ENCODE measurements at regions not wholly inside any gene's neighbourhood (a gene's known extent, or its start where the extent isn't known, plus 50 kb on each side); places are given as distances from the start of the nearest gene placed in this dataset.

- Histone ChIP-seq H3K4me3 (ENCODE audit: low read length) (no peak overlapping the region), H3K4me1 (ENCODE audit: control insufficient read depth, insufficient read depth, low read length) (no peaks in the 10 kb centered on the region), H3K36me3 (ENCODE audit: insufficient read depth, low read length) (no peaks in the 10 kb centered on the region), H3K4me2 (ENCODE audit: low read length) (no peak overlapping the region), H3K27me3 (ENCODE audit: control insufficient read depth, insufficient read depth, low read length) (peaks cover 12% of the 10 kb centered on the region), H3K9me3 (replicated peaks; ENCODE audit: low read length) (no peaks in the 10 kb centered on the region), H3K9ac (ENCODE audit: low read depth, low read length) (no peak overlapping the region)
Measured at GRCh38 chr21:41593051-41593759, 85.2 kb upstream of the TMPRSS2 start.

DNA sequence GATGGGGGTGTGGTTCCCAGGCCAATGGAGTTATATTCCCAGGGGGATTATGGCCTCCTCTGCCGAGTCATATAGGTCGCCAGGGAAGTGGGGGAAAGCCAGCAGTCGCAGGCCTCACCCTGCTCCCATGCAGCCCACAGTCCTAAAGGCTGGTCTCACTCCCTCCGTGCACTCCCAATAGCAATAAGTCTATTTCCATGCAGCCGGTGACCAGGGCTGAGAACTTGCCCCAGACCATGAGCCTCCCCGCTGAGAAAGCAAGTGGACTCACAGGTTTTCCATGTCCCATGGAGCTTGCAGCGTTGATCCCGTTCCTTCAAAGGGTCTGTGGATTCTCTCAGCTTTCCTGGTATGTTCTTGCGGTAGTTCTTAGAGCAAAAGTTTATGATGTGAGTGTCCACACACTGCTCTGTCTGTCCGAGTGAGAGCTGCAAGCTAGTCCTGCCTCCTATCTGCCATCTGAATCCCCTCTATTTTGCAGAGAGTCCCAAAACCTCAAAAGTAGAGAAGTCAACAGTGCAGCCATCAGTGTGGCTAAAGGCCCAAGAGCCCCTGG lies 81.7 kb upstream of the TMPRSS2 start:
- Histone ChIP-seq H3K9me3 (replicated peaks; ENCODE audit: low read length) (no peaks in the 10 kb centered on the region), H3K4me2 (ENCODE audit: low read length) (no peak overlapping the region), H3K27me3 (ENCODE audit: control insufficient read depth, insufficient read depth, low read length) (peaks cover 12% of the 10 kb centered on the region), H3K9ac (ENCODE audit: low read depth, low read length) (no peak overlapping the region), H3K36me3 (ENCODE audit: insufficient read depth, low read length) (no peaks in the 10 kb centered on the region), H3K4me3 (ENCODE audit: low read length) (no peak overlapping the region), H3K4me1 (ENCODE audit: control insufficient read depth, insufficient read depth, low read length) (no peaks in the 10 kb centered on the region)

DNA sequence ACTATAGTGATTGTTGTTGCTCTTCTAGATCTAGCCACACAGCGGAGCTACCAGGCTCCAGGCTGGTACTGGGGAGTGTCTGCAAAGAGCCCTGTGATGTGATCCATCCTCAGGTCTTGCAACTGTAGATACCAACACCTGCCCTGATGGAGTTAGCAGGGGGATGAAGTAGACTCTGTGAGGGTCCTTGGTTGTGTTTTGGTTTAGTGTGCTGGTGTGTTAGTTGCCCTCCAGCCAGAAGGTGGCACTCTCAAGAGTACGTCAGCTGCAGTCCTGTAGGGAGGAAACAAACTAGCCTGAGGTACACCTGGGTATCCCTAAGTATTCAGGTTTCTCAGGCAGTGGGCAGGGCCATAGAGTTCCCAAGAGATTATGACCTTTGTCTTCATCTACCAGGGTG lies 81.2 kb upstream of the TMPRSS2 start:
- no peaks in the 10 kb centered on the region for H3K36me3 ChIP-seq (ENCODE audit: insufficient read depth, low read length)
- no peak overlapping the region for H3K4me3 ChIP-seq (ENCODE audit: low read length)
- H3K9ac ChIP-seq (ENCODE audit: low read depth, low read length), result no peak overlapping the region
- H3K27me3 ChIP-seq (ENCODE audit: control insufficient read depth, insufficient read depth, low read length), result peaks cover 12% of the 10 kb centered on the region
- no peaks in the 10 kb centered on the region for H3K4me1 ChIP-seq (ENCODE audit: control insufficient read depth, insufficient read depth, low read length)
- no peaks in the 10 kb centered on the region for H3K9me3 ChIP-seq (replicated peaks; ENCODE audit: low read length)
- H3K4me2 ChIP-seq (ENCODE audit: low read length), result no peak overlapping the region

- Histone ChIP-seq H3K4me2 (ENCODE audit: low read length) (no peak overlapping the region), H3K9me3 (replicated peaks; ENCODE audit: low read length) (no peaks in the 10 kb centered on the region), H3K36me3 (ENCODE audit: insufficient read depth, low read length) (no peaks in the 10 kb centered on the region), H3K27me3 (ENCODE audit: control insufficient read depth, insufficient read depth, low read length) (peaks cover 3% of the 10 kb centered on the region), H3K4me1 (ENCODE audit: control insufficient read depth, insufficient read depth, low read length) (no peaks in the 10 kb centered on the region), H3K9ac (ENCODE audit: low read depth, low read length) (no peak overlapping the region), H3K4me3 (ENCODE audit: low read length) (no peak overlapping the region)
Measured at GRCh38 chr21:41585199-41585994, 77.4 kb upstream of the TMPRSS2 start.

DNA sequence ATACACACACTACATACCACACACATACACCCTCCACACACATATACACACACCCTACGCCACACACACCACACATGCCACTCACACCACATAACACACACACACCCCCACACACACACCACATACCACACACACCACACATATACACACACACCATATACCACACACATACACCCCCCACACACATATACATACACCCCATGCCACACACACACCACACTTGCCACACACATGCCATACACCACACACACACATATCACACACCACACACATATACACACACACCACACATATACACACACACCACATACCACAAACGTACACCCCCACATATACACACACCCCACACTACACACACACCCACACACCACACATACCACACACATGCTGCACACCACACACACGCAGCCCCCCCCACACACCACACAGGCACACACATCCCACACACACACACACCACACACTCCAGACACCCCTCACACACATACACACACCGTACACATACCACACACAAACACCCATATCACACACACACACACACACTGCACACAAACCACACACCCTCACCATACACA lies 76.7 kb upstream of the TMPRSS2 start:
- Histone ChIP-seq H3K4me1 (ENCODE audit: control insufficient read depth, insufficient read depth, low read length) (no peaks in the 10 kb centered on the region), H3K9ac (ENCODE audit: low read depth, low read length) (no peak overlapping the region), H3K27me3 (ENCODE audit: control insufficient read depth, insufficient read depth, low read length) (peaks cover 7% of the 10 kb centered on the region), H3K4me2 (ENCODE audit: low read length) (no peak overlapping the region), H3K4me3 (ENCODE audit: low read length) (no peak overlapping the region), H3K36me3 (ENCODE audit: insufficient read depth, low read length) (no peaks in the 10 kb centered on the region), H3K9me3 (replicated peaks; ENCODE audit: low read length) (no peaks in the 10 kb centered on the region)

DNA sequence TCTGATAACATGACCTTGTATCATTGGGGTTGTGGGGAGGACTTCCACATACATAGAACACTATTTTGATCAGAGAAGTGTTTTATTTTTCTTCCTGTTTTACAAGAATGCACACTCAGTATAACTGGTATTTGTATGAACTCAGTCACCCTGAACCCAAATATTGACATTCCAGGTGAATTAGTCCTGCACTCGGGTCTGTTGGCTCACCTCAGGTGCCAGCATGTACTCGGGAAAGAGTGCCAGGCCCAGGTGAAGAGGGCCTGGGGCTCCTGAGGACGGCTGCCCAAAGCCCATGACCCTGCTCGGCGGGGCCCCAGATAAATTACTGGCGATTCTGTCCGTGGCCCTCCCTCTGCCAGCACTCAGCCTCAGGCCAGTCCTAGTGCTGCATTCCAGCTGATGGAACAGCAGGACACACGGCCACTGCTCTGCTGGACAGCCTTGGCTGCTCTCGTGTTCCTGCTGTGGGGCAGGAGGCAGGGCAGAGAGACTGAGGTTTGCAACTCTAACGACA lies 75.4 kb upstream of the TMPRSS2 start:
- H3K9ac ChIP-seq (ENCODE audit: low read depth, low read length), result no peak overlapping the region
- H3K27me3 ChIP-seq (ENCODE audit: control insufficient read depth, insufficient read depth, low read length), result peaks cover 7% of the 10 kb centered on the region
- no peaks in the 10 kb centered on the region for H3K4me1 ChIP-seq (ENCODE audit: control insufficient read depth, insufficient read depth, low read length)
- H3K36me3 ChIP-seq (ENCODE audit: insufficient read depth, low read length), result no peaks in the 10 kb centered on the region
- no peak overlapping the region for H3K4me2 ChIP-seq (ENCODE audit: low read length)
- H3K4me3 ChIP-seq (ENCODE audit: low read length), result no peak overlapping the region
- no peaks in the 10 kb centered on the region for H3K9me3 ChIP-seq (replicated peaks; ENCODE audit: low read length)

DNA sequence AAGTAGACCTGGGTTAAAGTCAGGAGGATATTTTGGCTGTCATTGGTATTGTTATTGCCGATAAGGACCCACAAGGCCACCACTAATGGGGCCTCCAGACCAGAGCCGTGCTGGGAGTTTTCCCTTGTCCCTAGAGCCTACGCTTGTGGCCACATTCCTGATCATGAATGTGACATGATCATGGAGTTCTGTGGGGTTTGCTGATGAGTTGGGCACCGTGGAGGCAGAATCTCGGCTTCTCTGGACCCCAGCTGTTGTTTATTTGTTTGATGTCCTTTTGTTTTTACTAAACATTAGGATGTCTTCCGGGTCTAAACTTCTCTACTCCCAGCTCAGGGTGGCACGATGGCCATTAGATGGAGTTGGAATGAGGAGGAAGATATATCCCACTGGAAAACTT lies 74.9 kb upstream of the TMPRSS2 start:
- H3K27me3 ChIP-seq (ENCODE audit: control insufficient read depth, insufficient read depth, low read length), result peaks cover 7% of the 10 kb centered on the region
- H3K36me3 ChIP-seq (ENCODE audit: insufficient read depth, low read length), result no peaks in the 10 kb centered on the region

GRCh38 chr21:41582298-41582840 lies 74.4 kb upstream of the TMPRSS2 start:
- H3K4me3 ChIP-seq (ENCODE audit: low read length), result no peak overlapping the region
- no peaks in the 10 kb centered on the region for H3K4me1 ChIP-seq (ENCODE audit: control insufficient read depth, insufficient read depth, low read length)
- peaks cover 7% of the 10 kb centered on the region for H3K27me3 ChIP-seq (ENCODE audit: control insufficient read depth, insufficient read depth, low read length)
- H3K36me3 ChIP-seq (ENCODE audit: insufficient read depth, low read length), result no peaks in the 10 kb centered on the region
- H3K4me2 ChIP-seq (ENCODE audit: low read length), result no peak overlapping the region
- no peak overlapping the region for H3K9ac ChIP-seq (ENCODE audit: low read depth, low read length)
- no peaks in the 10 kb centered on the region for H3K9me3 ChIP-seq (replicated peaks; ENCODE audit: low read length)

More for the DNA sequence above, 74.9 kb upstream of the TMPRSS2 start:
- H3K4me2 ChIP-seq (ENCODE audit: low read length), result no peak overlapping the region
- H3K9me3 ChIP-seq (replicated peaks; ENCODE audit: low read length), result no peaks in the 10 kb centered on the region
- no peak overlapping the region for H3K9ac ChIP-seq (ENCODE audit: low read depth, low read length)
- no peak overlapping the region for H3K4me3 ChIP-seq (ENCODE audit: low read length)
- H3K4me1 ChIP-seq (ENCODE audit: control insufficient read depth, insufficient read depth, low read length), result no peaks in the 10 kb centered on the region

- H3K27me3 ChIP-seq (ENCODE audit: control insufficient read depth, insufficient read depth, low read length), result peaks cover 7% of the 10 kb centered on the region
- H3K4me2 ChIP-seq (ENCODE audit: low read length), result no peak overlapping the region
- no peaks in the 10 kb centered on the region for H3K36me3 ChIP-seq (ENCODE audit: insufficient read depth, low read length)
- no peaks in the 10 kb centered on the region for H3K9me3 ChIP-seq (replicated peaks; ENCODE audit: low read length)
- H3K9ac ChIP-seq (ENCODE audit: low read depth, low read length), result no peak overlapping the region
- no peaks in the 10 kb centered on the region for H3K4me1 ChIP-seq (ENCODE audit: control insufficient read depth, insufficient read depth, low read length)
- H3K4me3 ChIP-seq (ENCODE audit: low read length), result no peak overlapping the region
Measured at GRCh38 chr21:41581592-41582228, 73.8 kb upstream of the TMPRSS2 start.

GRCh38 chr21:41580758-41581554 lies 73.0 kb upstream of the TMPRSS2 start:
- Histone ChIP-seq H3K36me3 (ENCODE audit: insufficient read depth, low read length) (no peaks in the 10 kb centered on the region), H3K4me3 (ENCODE audit: low read length) (no peak overlapping the region), H3K9ac (ENCODE audit: low read depth, low read length) (no peak overlapping the region), H3K4me2 (ENCODE audit: low read length) (no peak overlapping the region), H3K27me3 (ENCODE audit: control insufficient read depth, insufficient read depth, low read length) (peaks cover 7% of the 10 kb centered on the region), H3K4me1 (ENCODE audit: control insufficient read depth, insufficient read depth, low read length) (no peaks in the 10 kb centered on the region), H3K9me3 (replicated peaks; ENCODE audit: low read length) (no peaks in the 10 kb centered on the region)
